Prostate gland (tissue), 2 donors: ENCODE measurements at regions not wholly inside any gene's neighbourhood (a gene's known extent, or its start where the extent isn't known, plus 50 kb on each side); places are given as distances from the start of the nearest gene placed in this dataset.

Source experiments
- POLR2A ChIP-seq: fragments of 450-650 bp; IDR thresholded peaks from one replicate; pipeline ENCODE4 v1.6.1; 2016; ENCODE audit warnings: antibody characterized with exemption, mild to moderate bottlenecking
- TF ChIP-seq, protein P1 (sequence below), 4 experiments: fragments of 200-600 bp in 2 of 4; fragments of 450-650 bp in 2 of 4; sonication (generic) in 2 of 4; IDR thresholded peaks; 1 replicate in 3 of 4; 2 replicates in 1 of 4; pipeline ENCODE4 v1.5.1; 2016 to 2019; ENCODE audit warnings: antibody characterized with exemption in 4 of 4, mild to moderate bottlenecking in 2 of 4, moderate library complexity in 2 of 4

DNA sequence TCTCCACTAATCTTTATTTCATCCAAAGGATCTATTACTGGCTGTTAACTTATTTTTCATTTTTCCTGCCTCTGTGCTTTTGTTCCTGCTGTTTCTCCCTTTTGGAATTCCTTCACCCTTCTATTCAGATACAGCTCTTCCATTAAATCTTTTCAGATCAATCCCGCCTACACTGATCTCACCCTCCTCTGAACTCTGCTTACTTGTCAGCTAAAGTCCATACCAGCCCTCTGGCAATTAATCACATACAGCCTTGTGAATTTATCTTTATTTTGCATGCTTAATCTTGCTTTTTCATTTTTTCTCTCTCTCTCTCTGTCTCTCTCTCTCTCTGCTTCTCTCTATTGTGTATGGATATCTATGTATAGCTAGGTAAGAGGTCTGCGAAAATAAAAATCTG is 100.8 kb upstream of the UMPS start:
- TF ChIP-seq POLR2A, result no peak
- TF ChIP-seq, protein P1, sequence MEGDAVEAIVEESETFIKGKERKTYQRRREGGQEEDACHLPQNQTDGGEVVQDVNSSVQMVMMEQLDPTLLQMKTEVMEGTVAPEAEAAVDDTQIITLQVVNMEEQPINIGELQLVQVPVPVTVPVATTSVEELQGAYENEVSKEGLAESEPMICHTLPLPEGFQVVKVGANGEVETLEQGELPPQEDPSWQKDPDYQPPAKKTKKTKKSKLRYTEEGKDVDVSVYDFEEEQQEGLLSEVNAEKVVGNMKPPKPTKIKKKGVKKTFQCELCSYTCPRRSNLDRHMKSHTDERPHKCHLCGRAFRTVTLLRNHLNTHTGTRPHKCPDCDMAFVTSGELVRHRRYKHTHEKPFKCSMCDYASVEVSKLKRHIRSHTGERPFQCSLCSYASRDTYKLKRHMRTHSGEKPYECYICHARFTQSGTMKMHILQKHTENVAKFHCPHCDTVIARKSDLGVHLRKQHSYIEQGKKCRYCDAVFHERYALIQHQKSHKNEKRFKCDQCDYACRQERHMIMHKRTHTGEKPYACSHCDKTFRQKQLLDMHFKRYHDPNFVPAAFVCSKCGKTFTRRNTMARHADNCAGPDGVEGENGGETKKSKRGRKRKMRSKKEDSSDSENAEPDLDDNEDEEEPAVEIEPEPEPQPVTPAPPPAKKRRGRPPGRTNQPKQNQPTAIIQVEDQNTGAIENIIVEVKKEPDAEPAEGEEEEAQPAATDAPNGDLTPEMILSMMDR (IDR thresholded peaks at IDR 0.05), result no peak
